Body of pancreas (tissue), 4 donors: ENCODE measurements at regions not wholly inside any gene's neighbourhood (a gene's known extent, or its start where the extent isn't known, plus 50 kb on each side); places are given as distances from the start of the nearest gene placed in this dataset.

ENCODE experiments used
- ATAC-seq: fragments of 150-250 bp; one replicate; pipeline ENCODE4 v1.9.1; 2016
- DNase-seq, 4 donors: peaks; one replicate each; pipeline ENCODE4 v3.0.0-alpha.2; 2019
- H3K27ac ChIP-seq, 4 donors: fragments of 200-600 bp; sonication (generic); 1 replicate in 3 of 4; 2 replicates in 1 of 4; pipeline versions ENCODE4 v1.5.1 to v1.6.1; 2016 to 2019; ENCODE audit warnings: mild to moderate bottlenecking in 1 of 4, mixed read lengths in 1 of 4, moderate library complexity in 1 of 4
- H3K27me3 ChIP-seq, 2 donors: fragments of 200-600 bp; sonication (generic); one replicate each; pipeline ENCODE4 v1.6.0; 2016; ENCODE audit warnings: mild to moderate bottlenecking in 1 of 2
- H3K36me3 ChIP-seq, 2 donors: fragments of 200-600 bp; sonication (generic); replicated peaks in 1 of 2; 2 replicates each; pipeline ENCODE4 v1.5.1; 2016; ENCODE audit warnings: low read depth in 2 of 2; ENCODE audit not compliant: insufficient read depth in 1 of 2
- H3K4me1 ChIP-seq: fragments of 200-600 bp; sonication (generic); one replicate; pipeline ENCODE4 v1.6.0; 2016
- H3K4me3 ChIP-seq, 2 donors: fragments of 200-600 bp; sonication (generic); 1 replicate in 1 of 2; 2 replicates in 1 of 2; pipeline ENCODE4 v1.5.1; 2016 to 2019
- H3K9me3 ChIP-seq, 3 donors: fragments of 200-600 bp; sonication (generic); 1 replicate in 2 of 3; 2 replicates in 1 of 3; pipeline ENCODE4 v1.5.1; 2016
- POLR2A ChIP-seq, 3 donors: fragments of 450-650 bp; IDR thresholded peaks; one replicate each; pipeline ENCODE4 v1.6.1; 2016; ENCODE audit warnings: antibody characterized with exemption in 3 of 3, mild to moderate bottlenecking in 2 of 3
- WGBS, 2 donors: methylation state at CpG; one replicate each; pipeline ENCODE4 v1.1.5; 2017; 5-methylcytosine and 5-hydroxymethylcytosine counted together
- intact Hi-C: fragments of 100-400 bp; cut with DNase I; formaldehyde crosslinking; loops from one replicate; pipeline ENCODE4 v1.15.1; 2023
- TF ChIP-seq, protein P1 (sequence below), 7 experiments: fragments of 450-650 bp in 4 of 7; fragments of 200-600 bp in 3 of 7; sonication (generic) in 3 of 7; IDR thresholded peaks; one replicate each; pipeline ENCODE4 v1.5.1; 2016 to 2019; ENCODE audit warnings: antibody characterized with exemption in 7 of 7

DNA sequence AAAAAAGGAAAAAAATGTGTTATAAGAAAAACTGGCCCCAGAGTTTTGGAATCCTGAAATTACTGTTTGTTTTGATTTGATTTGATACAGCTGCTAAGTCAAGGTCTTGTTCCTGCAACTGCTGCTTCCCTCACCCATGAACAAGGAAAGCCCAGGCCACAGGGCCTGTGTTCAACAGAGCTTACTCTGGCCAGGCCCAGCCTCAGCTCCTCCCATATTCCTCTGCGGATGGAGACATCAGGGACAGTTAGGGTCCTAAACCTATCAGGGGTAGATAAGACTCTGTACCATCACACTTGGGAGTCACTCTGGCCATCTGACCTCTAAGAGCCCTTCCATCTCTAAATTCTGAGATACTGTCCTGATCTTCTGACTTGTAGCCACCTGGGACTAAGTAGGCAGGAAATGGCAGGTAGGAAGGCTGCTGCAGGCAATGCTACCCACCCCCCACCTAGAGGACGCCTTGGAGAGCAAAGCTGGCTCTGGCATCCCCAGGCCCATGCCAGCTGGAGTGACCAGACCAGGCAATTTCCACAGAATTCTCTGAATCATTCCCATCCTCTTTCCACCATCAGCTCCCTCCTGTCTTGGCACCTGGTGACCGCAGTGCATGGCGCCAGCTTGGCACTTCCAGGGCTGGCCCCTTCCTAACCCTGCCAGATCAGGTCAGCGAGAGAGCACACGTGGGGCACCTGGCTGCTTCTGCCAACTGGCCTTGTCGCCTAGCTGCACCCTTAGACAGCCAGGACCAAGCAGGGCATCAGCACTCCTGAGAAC is 58.0 kb upstream of the TMEM33 start:
- H3K4me3 ChIP-seq: no peak overlapping the region
- H3K27ac ChIP-seq: no peak overlapping the region
- DNase-seq (no peak), ATAC-seq (no peak)
- no peak for TF ChIP-seq POLR2A (IDR thresholded peaks at IDR 0.05)
- TF ChIP-seq, protein P1, sequence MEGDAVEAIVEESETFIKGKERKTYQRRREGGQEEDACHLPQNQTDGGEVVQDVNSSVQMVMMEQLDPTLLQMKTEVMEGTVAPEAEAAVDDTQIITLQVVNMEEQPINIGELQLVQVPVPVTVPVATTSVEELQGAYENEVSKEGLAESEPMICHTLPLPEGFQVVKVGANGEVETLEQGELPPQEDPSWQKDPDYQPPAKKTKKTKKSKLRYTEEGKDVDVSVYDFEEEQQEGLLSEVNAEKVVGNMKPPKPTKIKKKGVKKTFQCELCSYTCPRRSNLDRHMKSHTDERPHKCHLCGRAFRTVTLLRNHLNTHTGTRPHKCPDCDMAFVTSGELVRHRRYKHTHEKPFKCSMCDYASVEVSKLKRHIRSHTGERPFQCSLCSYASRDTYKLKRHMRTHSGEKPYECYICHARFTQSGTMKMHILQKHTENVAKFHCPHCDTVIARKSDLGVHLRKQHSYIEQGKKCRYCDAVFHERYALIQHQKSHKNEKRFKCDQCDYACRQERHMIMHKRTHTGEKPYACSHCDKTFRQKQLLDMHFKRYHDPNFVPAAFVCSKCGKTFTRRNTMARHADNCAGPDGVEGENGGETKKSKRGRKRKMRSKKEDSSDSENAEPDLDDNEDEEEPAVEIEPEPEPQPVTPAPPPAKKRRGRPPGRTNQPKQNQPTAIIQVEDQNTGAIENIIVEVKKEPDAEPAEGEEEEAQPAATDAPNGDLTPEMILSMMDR (IDR thresholded peaks at IDR 0.05): no peak
- WGBS, 2 donors: 58 to 60% methylated on average over 6 to 7 of the region's 7 CpGs
- H3K4me1 ChIP-seq: peaks cover 27% of the 10 kb centered on the region
- peaks cover 0 to 26% of the 10 kb centered on the region in 2 donors for H3K27me3 ChIP-seq
- intact Hi-C loops: no loop called here
- H3K9me3 ChIP-seq: no peaks in the 10 kb centered on the region
- H3K36me3 ChIP-seq: no peaks in the 10 kb centered on the region

DNA sequence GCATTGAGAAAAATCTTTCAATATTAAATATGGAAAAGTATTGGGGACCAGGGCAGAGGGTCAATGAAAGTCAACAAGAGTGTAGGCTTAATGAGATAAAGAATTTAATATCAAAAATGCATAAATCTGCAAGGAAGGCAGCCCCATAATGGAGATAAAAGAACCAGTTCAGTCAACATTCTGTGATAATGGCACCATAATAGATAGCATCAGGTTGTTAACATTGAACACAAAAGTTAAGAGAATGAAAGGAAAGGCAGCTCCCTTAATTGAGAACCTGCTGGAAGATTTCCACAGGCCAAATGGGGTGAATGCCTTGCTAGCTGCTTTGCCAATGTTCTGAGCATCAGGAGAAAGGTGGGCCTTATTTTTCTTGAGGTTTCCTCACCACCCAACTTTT is 60.4 kb upstream of the TMEM33 start:
- TF ChIP-seq POLR2A (IDR thresholded peaks at IDR 0.05): no peak
- TF ChIP-seq, protein P1 (IDR thresholded peaks at IDR 0.05): no peak
- Histone ChIP-seq H3K27me3 (peaks cover 0 to 18% of the 10 kb centered on the region in 2 donors), H3K4me3 (no peak overlapping the region), H3K36me3 (no peaks in the 10 kb centered on the region), H3K27ac (no peak overlapping the region), H3K9me3 (no peaks in the 10 kb centered on the region), H3K4me1 (peaks cover 5% of the 10 kb centered on the region)
- intact Hi-C loops: no loop called here
- no peak for ATAC-seq
- no peak for DNase-seq

DNA sequence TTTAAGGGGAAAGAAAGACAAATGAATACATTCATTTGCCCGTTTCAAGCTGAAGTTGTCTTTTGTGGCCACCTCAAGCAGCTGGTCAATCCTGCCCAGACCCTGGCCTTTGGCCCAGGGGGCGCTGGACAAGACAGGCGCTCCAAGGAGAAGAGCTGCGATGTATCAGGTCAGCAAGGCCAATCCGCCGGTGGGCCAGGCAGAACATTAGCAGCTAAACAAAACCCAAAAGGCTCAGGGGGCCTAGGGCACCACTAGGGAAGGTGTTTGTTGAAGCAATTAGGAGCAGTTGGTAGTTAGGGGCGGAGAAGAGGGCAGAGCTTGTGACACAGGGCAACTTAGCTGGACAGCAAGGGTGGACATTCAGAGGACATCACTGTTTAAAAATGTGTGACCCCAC is 60.8 kb upstream of the TMEM33 start:
- H3K4me3 ChIP-seq: no peak overlapping the region
- ATAC-seq (no peak), DNase-seq (no peak)
- no peaks in the 10 kb centered on the region for H3K9me3 ChIP-seq
- H3K4me1 ChIP-seq: peaks cover 5% of the 10 kb centered on the region
- H3K27ac ChIP-seq: no peak overlapping the region
- H3K36me3 ChIP-seq: no peaks in the 10 kb centered on the region
- intact Hi-C loops: no loop called here
- H3K27me3 ChIP-seq: peaks cover 0 to 18% of the 10 kb centered on the region in 2 donors
- no peak for TF ChIP-seq POLR2A (IDR thresholded peaks at IDR 0.05)
- TF ChIP-seq, protein P1 (IDR thresholded peaks at IDR 0.05): no peak
- WGBS, 2 donors: 60 to 67% methylated on average over 7 of the region's 7 CpGs

DNA sequence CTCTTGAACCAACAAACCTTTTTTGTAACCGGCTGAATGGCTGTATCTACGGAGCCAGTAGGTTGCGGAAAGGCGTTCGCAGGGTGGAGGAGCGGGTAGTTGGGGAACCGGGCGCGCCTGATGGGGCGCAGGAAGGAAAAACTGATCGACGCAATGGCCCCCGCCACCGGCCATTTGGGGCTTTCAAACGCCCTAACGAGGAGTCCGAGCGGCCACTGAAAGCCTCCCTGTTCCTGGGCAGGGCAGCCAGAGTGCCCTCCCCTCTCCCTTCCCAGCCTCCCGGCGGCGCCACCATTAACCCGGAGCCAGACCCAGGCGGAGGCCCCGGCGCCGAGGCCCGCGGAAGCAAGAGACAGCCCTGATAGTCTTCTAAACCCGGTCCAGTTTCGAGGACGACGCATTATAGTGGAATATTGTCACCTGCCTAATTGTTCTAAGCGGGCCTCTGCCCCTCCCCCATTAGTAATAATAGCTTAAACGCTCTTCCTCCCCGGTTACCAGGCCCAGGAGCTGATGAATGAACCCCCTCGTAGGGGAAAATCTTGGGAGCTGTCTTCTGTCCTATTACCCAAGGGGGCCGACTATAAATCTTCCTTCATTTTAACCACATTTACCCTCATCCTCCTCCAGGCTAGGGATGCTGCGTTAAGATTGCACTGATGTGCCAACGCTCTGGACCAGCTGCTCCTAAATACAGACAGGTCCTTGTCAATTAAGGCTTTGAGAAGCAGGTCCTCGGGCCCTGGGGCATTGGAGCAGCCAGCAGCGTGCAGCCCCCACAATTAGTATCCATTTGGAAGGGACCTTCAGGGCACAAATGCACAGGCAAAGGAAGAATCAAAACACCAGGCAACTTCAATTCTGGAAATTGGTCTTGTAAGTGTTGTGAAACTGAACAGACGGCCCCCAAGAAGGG is 61.6 kb upstream of the TMEM33 start:
- H3K4me1 ChIP-seq: peaks cover 5% of the 10 kb centered on the region
- no peaks in the 10 kb centered on the region for H3K9me3 ChIP-seq
- ATAC-seq: no peak
- TF ChIP-seq, protein P1 (IDR thresholded peaks at IDR 0.05): no peak
- TF ChIP-seq POLR2A (IDR thresholded peaks at IDR 0.05): no peak
- no peak overlapping the region for H3K4me3 ChIP-seq
- intact Hi-C loops: no loop called here
- 11 to 17% methylated on average over 22 to 42 of the region's 42 CpGs for WGBS, 2 donors
- H3K36me3 ChIP-seq: no peaks in the 10 kb centered on the region
- H3K27ac ChIP-seq: no peak overlapping the region
- DNase-seq: no peak
- H3K27me3 ChIP-seq: peaks cover 0 to 13% of the 10 kb centered on the region in 2 donors
